Fibroblast of lung (primary cell): ENCODE measurements at regions not wholly inside any gene's neighbourhood (a gene's known extent, or its start where the extent isn't known, plus 50 kb on each side); places are given as distances from the start of the nearest gene placed in this dataset.

Experiments used
- CTCF ChIP-seq, 2 donors: IDR thresholded peaks in 1 of 2; conservative IDR thresholded peaks in 1 of 2; 1 replicate in 1 of 2; 2 replicates in 1 of 2; pipeline ENCODE4 v1.5.1; 2011 to 2012; ENCODE audit warnings: low read length in 2 of 2, control low read depth in 1 of 2, inconsistent platforms in 1 of 2, low read depth in 1 of 2, mild to moderate bottlenecking in 1 of 2
- EZH2 ChIP-seq: IDR thresholded peaks from 2 replicates; pipeline ENCODE4 v1.5.1; 2012; ENCODE audit warnings: low read length, control low read depth, mild to moderate bottlenecking; ENCODE audit errors: missing control alignments

- TF ChIP-seq CTCF (conservative IDR thresholded peaks at IDR 0.05 in 1 of 2, IDR thresholded peaks at IDR 0.05 in 1 of 2; ENCODE audit: low read depth in 1 of 2, low read length in 2 of 2) = no peak
- TF ChIP-seq EZH2 = no peak
These were observed 215.6 kb downstream of the TTC8 start for GRCh38 chr14:89040080-89040459.
